Kidney (tissue), 13 donors: ENCODE measurements at regions not wholly inside any gene's neighbourhood (a gene's known extent, or its start where the extent isn't known, plus 50 kb on each side); places are given as distances from the start of the nearest gene placed in this dataset.

Source experiments
- DNase-seq, 5 donors: peaks; one replicate each; pipeline ENCODE4 v3.0.0-alpha.2; 2013 to 2020
- FAIRE-seq: peaks from 2 replicates; lab custom pipeline; 2012; peaks lifted over from hg19 to GRCh38; lab: Jason Lieb, UNC
- H3K27ac ChIP-seq, 2 donors: one replicate each; pipeline ENCODE4 v1.7.0; 2013; ENCODE audit warnings: low read depth in 2 of 2, low read length in 2 of 2, inconsistent platforms in 1 of 2
- H3K27me3 ChIP-seq: one replicate; pipeline ENCODE4 v1.7.1; 2013; ENCODE audit warnings: low read length, inconsistent platforms; ENCODE audit not compliant: control insufficient read depth, insufficient read depth
- H3K36me3 ChIP-seq, 3 donors: one replicate each; pipeline versions ENCODE4 v1.7.0 to v1.7.1; 2013; ENCODE audit warnings: low read length in 3 of 3, control low read depth in 1 of 3, inconsistent platforms in 1 of 3; ENCODE audit not compliant: insufficient read depth in 3 of 3, control insufficient read depth in 2 of 3
- H3K4me1 ChIP-seq, 3 donors: one replicate each; pipeline versions ENCODE4 v1.7.0 to v1.7.1; 2013; ENCODE audit warnings: low read length in 3 of 3, inconsistent platforms in 1 of 3, low read depth in 1 of 3; ENCODE audit not compliant: control insufficient read depth in 2 of 3, insufficient read depth in 2 of 3
- H3K4me3 ChIP-seq, 3 donors: one replicate each; pipeline versions ENCODE4 v1.7.0 to v1.8.1; 2013; ENCODE audit warnings: low read length in 3 of 3, control low read depth in 1 of 3, inconsistent platforms in 1 of 3
- H3K9ac ChIP-seq, 3 donors: one replicate each; pipeline versions ENCODE4 v1.7.0 to v1.7.1; 2013; ENCODE audit warnings: low read length in 3 of 3, control low read depth in 1 of 3, inconsistent platforms in 1 of 3
- H3K9me3 ChIP-seq, 3 donors: one replicate each; pipeline versions ENCODE4 v1.7.0 to v1.7.1; 2013; ENCODE audit warnings: low read length in 3 of 3, control low read depth in 1 of 3, inconsistent platforms in 1 of 3; ENCODE audit not compliant: control insufficient read depth in 2 of 3, insufficient read depth in 1 of 3
- intact Hi-C: fragments of 100-400 bp; cut with DNase I; formaldehyde crosslinking; loops from one replicate; pipeline ENCODE4 v1.11.1; 2022
- TF ChIP-seq, protein P1 (sequence below): IDR thresholded peaks from 3 replicates; pipeline ENCODE4 v1.5.1; 2012; ENCODE audit warnings: mild to moderate bottlenecking, moderate library complexity, borderline replicate concordance; ENCODE audit not compliant: insufficient read depth; ENCODE audit errors: extremely low read depth
- donor health status: control.
- donor health status: control.
- donor health status: control.
- donor health status: control.
- donor health status: control.
- donor health status: DM: yes; HTN: yes; CAD: no.
- donor health status: Normal renal cell carcinoma (clear cell type).

DNA sequence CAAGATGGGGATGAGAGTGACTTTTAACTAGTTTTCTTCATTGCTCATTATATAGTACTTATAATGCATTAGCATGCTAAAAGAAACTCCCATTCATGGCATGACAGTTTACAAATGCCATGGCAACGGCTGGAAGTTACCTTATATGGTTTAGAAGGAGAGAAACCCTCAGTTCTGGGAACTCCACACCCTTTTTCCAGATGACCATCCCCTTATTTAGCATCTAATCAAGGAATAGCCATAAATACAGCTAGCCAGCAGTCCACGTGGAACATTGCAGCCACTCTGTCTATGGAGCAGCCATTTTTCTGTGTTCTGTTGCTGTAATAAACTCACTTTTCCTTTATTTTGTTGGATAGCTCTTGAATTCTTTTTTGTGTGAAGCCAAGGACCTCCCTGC is 1137.8 kb downstream of the CDH18 start:
- H3K36me3 ChIP-seq: no peaks in the 10 kb centered on the region
- H3K27me3 ChIP-seq: no peaks in the 10 kb centered on the region
- FAIRE-seq (no peak), DNase-seq (no peak)
- H3K9me3 ChIP-seq: no peaks in the 10 kb centered on the region
- no peaks in the 10 kb centered on the region for H3K4me1 ChIP-seq
- no peak overlapping the region for H3K27ac ChIP-seq
- no peak overlapping the region for H3K9ac ChIP-seq
- TF ChIP-seq, protein P1, sequence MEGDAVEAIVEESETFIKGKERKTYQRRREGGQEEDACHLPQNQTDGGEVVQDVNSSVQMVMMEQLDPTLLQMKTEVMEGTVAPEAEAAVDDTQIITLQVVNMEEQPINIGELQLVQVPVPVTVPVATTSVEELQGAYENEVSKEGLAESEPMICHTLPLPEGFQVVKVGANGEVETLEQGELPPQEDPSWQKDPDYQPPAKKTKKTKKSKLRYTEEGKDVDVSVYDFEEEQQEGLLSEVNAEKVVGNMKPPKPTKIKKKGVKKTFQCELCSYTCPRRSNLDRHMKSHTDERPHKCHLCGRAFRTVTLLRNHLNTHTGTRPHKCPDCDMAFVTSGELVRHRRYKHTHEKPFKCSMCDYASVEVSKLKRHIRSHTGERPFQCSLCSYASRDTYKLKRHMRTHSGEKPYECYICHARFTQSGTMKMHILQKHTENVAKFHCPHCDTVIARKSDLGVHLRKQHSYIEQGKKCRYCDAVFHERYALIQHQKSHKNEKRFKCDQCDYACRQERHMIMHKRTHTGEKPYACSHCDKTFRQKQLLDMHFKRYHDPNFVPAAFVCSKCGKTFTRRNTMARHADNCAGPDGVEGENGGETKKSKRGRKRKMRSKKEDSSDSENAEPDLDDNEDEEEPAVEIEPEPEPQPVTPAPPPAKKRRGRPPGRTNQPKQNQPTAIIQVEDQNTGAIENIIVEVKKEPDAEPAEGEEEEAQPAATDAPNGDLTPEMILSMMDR: no peak
- intact Hi-C loops: no loop called here
- no peak overlapping the region for H3K4me3 ChIP-seq

DNA sequence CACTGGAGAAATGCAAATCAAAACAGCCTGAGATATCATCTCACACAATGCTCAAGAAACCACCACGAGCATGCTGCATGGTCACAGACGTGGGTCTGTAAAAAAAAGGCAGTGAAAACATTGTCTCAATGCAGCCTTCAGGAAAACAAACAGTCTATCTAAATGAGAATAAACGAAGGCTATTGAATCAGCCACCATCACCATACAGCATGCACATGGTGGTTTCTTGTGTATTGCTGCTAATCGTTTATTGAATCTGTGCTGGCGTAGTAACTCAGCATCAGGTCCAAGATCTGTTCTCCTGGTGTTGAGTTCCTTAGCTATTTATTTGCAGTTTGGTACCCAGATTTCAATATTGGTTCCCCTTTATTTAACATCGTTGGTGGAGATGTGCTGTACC is 1115.0 kb downstream of the CDH18 start:
- Histone ChIP-seq H3K4me3 (no peak overlapping the region), H3K36me3 (no peaks in the 10 kb centered on the region), H3K27me3 (no peaks in the 10 kb centered on the region), H3K9me3 (no peaks in the 10 kb centered on the region), H3K9ac (no peak overlapping the region), H3K4me1 (no peaks in the 10 kb centered on the region), H3K27ac (no peak overlapping the region)
- DNase-seq (no peak), FAIRE-seq (no peak)
- TF ChIP-seq, protein P1: no peak
- intact Hi-C loops: no loop called here

DNA sequence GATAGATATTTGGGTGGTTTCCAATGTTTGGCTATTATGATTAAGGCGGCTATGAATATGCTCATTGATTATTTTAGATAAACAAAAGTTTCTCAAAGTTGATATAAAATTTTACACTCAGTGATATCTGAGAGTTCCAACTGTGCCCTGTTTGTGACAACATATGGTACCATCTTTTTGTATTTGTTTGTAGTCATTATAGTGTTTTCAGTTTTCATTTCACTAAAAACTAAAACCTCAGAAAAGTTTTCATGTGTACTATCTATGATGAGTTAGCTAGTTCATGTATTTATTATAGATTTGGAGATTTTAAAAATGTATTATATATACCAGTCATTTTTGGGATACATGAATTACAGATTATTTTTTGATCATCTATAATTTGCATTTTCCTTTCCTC is 1111.4 kb downstream of the CDH18 start:
- TF ChIP-seq, protein P1: no peak
- Histone ChIP-seq H3K27me3 (no peaks in the 10 kb centered on the region), H3K9me3 (no peaks in the 10 kb centered on the region), H3K36me3 (no peaks in the 10 kb centered on the region), H3K4me3 (no peak overlapping the region), H3K4me1 (no peaks in the 10 kb centered on the region), H3K9ac (no peak overlapping the region), H3K27ac (no peak overlapping the region)
- no peak for DNase-seq
- FAIRE-seq: no peak
- intact Hi-C loops: no loop called here

DNA sequence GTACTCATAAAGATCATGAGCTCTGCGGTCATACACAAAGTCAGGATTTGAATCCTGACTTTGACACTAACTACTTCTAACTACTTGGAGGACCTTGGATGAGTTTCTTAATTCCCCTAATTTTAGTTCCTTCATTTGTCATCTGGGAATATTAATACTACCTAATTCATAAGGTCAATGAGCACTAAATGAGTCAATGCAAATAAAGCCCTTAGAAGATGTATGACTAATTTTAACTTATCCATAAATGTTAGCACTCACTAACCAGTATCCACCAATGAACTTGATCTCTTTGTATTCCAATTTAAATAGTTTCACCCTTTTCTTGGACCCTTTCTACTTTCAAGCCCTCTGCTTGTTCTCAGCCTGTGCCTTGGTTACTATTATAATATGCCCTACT is 1106.4 kb downstream of the CDH18 start:
- Histone ChIP-seq H3K27me3 (no peaks in the 10 kb centered on the region), H3K4me3 (no peak overlapping the region), H3K9me3 (no peaks in the 10 kb centered on the region), H3K27ac (no peak overlapping the region), H3K36me3 (no peaks in the 10 kb centered on the region), H3K4me1 (no peaks in the 10 kb centered on the region), H3K9ac (no peak overlapping the region)
- FAIRE-seq: no peak
- no peak for DNase-seq
- TF ChIP-seq, protein P1: no peak
- intact Hi-C loops: no loop called here
